Right renal pelvis (tissue), 4 donors: ENCODE measurements at regions not wholly inside any gene's neighbourhood (a gene's known extent, or its start where the extent isn't known, plus 50 kb on each side); places are given as distances from the start of the nearest gene placed in this dataset.

Experiments
- DNase-seq, 4 donors: peaks; one replicate each; pipeline ENCODE4 v3.0.0-alpha.2; 2013; ENCODE audit warnings: low read depth in 4 of 4, low spot score in 3 of 4, missing footprints in 1 of 4

DNA sequence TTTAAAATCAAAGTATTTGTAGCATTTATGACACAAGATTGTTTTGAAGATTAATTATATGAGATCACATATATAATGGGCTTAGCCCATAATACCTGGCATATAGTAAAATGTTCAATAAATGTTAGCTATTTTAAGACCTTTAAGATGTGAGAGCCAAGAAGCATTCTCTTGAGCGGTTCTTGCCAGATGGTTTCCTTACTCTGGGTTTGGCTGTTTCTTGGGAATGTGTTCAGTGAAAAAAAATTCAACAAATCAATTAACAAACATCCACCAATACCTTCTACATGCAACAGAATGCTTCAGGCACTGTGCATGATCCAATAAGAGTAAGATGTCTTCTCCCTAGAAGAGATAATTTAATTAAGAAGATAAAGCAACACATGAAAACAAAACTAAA lies 230.4 kb downstream of the CMPK2 start:
- no peak for DNase-seq

DNA sequence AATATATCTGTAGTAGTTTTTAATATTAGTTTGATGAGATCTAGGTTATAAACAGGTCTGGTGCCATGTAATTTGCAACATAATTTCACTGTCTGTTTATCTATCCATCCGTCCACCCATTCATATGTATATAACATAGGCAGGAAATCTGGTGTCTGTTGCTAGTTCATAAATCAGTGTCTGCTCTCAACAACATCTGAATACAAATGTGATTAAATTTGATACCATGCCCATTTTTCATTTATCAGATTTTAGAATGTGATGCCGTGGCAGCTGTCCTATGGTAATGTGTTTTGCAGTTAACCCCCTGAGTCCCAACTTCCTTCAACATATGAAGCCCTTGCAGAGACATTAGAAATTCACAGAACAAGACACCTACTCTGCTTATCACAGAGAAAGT lies 228.4 kb downstream of the CMPK2 start:
- DNase-seq: no peak

DNA sequence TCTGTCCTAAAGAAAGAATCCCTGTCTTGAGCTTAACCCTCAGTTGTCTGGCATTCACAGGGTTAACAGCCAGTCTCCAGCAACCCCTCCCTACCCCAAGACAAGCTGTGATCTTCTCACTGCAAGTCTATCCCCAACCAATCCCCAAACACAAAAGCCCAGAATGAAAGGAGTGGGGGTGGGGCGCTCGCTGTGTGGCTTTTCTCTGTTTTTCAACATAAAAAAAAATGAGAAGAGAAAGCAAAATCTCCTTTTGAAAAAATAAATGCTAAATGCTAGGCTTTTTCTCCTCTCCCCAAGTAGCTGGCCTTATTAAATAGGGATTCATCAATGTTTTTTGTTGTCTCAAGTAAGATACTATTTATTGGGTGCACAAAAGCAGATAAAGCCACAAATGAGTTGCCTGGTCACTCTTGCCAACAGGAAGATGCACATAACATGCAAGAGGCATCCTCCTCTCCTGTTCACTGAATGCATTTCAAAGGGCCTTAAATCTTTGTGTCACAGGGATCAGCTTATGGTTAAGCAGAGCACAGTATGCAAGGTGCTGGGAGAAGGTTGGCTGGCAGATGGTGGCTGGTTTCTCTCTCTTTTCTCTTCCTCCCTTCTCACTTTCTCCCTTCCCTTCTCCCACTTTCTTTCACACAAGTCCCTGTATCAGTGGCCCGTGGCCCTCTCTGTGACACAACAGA lies 225.6 kb downstream of the CMPK2 start:
- no peak for DNase-seq

GRCh38 chr2:6640621-6641015 lies 225.1 kb downstream of the CMPK2 start:
- no peak for DNase-seq

GRCh38 chr2:6641956-6642355 lies 223.8 kb downstream of the CMPK2 start:
- no peak for DNase-seq

GRCh38 chr2:6644261-6644660 lies 221.4 kb downstream of the CMPK2 start:
- no peak for DNase-seq

DNA sequence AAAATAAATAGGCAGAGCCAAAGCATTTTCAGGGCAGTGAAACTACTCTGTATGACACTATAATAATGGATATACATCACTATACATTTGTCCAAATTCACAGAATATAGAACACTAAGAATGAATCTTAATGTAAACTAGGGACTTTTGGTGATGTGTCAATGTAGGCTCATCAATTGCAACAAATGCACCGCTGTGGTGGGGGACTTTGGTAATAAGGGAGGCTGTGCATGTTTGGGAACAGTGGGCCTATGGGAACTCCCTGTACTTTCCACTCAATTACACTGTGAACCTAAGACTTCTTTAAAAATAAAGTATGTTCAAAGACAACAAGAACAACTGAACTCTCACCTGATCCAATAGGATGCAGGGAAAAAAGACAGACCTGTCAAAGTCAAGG lies 220.7 kb downstream of the CMPK2 start:
- DNase-seq: no peak

DNA sequence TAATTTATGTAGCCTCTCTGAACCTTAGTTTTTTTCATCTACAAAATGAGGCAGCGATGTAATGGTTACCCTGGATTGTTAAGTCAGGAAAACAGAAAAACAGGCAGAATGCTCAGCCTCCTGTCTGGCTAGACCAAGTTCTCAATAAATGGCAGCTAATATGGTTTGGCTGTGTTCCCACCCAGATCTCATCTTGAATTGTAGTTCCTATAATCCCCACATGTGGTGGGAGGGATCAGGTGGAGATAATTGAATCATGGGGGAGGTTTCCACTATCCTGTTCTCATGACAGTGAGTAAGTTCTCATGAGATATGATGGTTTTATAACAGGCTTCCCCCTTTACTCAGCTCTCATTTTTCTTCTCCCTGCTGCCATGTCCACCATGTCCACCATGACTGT lies 220.0 kb downstream of the CMPK2 start:
- no peak for DNase-seq

- no peak for DNase-seq
These were observed 218.7 kb downstream of the CMPK2 start for GRCh38 chr2:6647046-6647445.

- no peak for DNase-seq
These were observed 217.0 kb downstream of the CMPK2 start for GRCh38 chr2:6648596-6649247.

DNA sequence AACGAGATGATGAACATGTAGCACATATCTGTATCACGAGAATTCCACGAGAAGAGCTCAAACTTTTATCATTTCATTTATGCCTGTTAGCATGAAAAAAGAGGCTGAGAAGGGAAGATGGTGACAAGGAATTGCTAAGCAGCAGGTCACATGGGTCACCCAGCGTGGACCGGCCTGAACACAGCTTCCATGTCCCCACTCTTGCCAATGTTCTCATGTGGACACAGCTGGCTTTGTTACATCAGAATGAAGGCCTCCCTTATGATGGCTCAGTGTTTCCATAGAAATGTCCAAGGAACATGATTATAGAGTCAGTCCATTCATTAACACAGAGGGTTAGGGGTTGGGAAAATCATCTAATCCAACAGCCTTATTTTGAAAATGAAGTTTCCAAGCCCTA lies 215.4 kb downstream of the CMPK2 start:
- DNase-seq: no peak

GRCh38 chr2:6652251-6652650 lies 213.5 kb downstream of the CMPK2 start:
- DNase-seq: no peak

- DNase-seq: no peak
These were observed 212.4 kb downstream of the CMPK2 start for GRCh38 chr2:6653281-6653750.

GRCh38 chr2:6654279-6654678 lies 211.4 kb downstream of the CMPK2 start:
- DNase-seq: no peak

DNA sequence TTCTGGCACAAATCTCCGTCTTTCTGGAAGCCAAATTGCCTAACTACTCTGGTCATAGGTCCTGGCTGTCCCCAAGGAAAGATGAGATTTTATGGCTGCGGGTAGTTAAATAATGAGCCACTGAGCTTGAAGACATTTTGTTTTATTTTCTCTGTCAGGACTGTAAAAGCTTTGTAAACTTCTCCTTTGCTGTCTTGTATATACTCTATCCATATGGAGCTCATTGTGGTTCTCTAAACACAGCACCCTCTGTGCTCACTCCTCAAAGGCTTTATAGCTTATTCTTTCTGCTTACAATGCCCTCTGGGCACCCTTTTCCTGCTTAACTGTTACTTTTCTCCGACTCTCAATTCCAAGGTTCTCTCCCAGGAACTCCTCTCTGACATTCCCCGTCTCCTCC lies 209.1 kb downstream of the CMPK2 start:
- no peak for DNase-seq

DNA sequence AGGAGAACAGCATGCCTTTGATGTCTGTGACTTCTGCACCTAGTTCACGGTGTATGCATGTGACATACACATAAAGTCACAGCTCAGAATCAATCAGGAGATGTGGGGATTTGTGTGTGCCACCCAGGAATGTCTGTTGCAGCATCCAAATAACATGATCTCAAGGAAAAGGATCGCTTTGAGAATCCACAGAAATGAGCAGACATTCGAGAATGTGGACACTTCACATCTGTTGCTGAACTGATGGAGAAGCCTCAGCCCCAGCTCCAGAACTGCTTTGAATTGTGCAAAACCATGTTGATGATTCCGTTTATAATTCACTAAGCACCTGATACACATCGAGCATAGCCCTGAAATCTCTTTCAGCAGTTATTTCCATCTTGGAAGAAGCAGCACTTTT lies 208.6 kb downstream of the CMPK2 start:
- DNase-seq: no peak

DNA sequence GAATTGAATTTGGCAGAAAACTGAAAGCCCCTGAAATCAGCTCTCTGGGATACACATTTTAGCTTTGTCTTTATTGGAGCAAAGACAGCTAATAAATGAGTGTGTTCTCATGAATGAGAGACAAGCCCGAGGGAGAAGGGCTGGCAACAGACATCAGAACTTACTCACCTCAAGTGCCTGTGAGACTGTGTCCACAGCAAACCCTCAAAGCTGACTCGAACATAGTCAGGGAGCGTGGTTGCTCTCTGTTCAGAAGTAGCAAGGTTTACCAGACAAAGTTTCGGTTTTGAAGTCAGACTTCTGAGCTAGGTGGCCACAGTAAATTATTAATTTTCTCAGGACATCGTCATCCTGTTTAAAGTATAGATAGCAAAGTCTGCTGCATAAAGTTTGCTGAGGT lies 207.9 kb downstream of the CMPK2 start:
- DNase-seq: no peak

GRCh38 chr2:6664332-6665061 lies 201.2 kb downstream of the CMPK2 start:
- no peak for DNase-seq

DNA sequence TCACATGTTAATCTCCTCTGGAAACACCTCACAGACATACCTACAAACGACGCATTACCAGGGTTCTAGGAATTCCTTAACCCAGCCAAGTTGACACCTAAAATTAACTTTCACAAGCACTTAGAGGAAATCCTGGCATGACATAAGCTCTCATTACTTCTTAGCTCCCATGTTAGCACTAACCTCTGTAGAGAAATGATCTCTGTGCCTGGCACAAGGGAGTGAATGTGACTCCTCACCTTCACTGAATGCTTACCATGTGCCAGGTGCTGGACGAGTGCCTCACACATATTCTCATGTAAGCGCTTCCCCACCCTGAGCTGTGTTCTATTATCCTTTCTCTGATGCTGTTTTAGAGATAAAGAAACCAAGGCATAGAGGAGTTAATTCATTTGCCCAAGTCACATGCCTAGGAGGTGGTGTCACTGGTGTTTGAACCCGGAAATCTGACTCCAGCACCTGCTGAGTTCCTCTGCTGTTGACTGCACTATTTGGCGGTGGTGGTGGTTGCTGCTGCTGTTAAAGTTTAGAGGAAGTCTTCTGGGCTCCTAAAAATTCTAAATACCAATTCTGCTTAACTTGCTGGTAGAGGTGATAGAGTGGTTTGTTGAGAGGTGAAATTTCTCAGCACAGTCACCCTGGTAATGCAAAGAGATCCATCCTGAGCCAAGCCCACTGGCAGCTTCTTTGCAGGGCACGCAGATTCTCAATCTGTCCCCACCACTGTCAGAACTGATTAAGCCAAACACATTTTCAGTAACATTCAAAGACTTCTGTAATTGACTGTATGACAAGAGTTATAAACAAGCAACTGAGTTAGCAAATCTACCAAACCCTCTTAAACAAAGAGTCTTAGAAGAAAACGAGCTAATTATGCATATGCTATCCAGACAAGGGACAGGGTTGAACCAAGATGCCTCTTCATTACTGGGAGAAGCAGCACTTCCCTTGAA lies 200.3 kb downstream of the CMPK2 start:
- DNase-seq: no peak

GRCh38 chr2:6667326-6667725 lies 198.4 kb downstream of the CMPK2 start:
- no peak for DNase-seq

GRCh38 chr2:6671913-6672312 lies 193.8 kb downstream of the CMPK2 start:
- no peak for DNase-seq
